ENCODE measurements at regions not wholly inside any gene's neighbourhood (a gene's known extent, or its start where the extent isn't known, plus 50 kb on each side); places are given as distances from the start of the nearest gene placed in this dataset.

DNA sequence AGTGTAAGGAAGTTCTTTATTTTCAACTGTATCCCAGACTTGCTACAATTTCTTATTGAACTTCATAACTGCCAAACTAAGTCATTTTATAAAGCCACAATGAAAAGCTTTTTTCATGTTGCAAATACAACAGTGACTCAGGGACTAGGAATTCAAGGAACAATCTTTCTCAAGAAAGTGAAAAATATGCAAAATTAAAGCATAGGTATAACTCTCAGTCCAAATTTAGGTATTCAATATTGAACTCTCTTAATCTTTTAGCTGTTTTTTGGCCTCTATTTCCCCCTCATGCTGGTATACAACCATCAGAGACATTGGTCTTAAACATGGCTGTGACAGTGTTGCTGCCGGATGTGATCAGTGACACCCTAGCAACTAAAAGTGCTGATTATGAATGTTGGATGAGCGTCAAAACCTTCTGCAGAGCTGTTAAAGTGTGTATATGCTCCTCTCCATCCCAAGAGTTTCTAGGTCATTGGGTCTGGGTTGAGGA is 476.9 kb downstream of the ZNF385D start:
- TF ChIP-seq RARB (CRISPR knock-in tag; IDR thresholded peaks at IDR 0.05) = no peak
- TF ChIP-seq TOX (CRISPR knock-in tag; IDR thresholded peaks at IDR 0.05; ENCODE audit: borderline replicate concordance) = no peak
- TF ChIP-seq ZFP30 (CRISPR knock-in tag; IDR thresholded peaks at IDR 0.05) = no peak
- TF ChIP-seq TCF4 (CRISPR knock-in tag; IDR thresholded peaks at IDR 0.05; ENCODE audit: borderline replicate concordance) = no peak
- no peak for TF ChIP-seq CSDC2 (CRISPR knock-in tag; IDR thresholded peaks at IDR 0.05)
- TF ChIP-seq ZFP3 (CRISPR knock-in tag; IDR thresholded peaks at IDR 0.05) = no peak
- TF ChIP-seq, protein P1, sequence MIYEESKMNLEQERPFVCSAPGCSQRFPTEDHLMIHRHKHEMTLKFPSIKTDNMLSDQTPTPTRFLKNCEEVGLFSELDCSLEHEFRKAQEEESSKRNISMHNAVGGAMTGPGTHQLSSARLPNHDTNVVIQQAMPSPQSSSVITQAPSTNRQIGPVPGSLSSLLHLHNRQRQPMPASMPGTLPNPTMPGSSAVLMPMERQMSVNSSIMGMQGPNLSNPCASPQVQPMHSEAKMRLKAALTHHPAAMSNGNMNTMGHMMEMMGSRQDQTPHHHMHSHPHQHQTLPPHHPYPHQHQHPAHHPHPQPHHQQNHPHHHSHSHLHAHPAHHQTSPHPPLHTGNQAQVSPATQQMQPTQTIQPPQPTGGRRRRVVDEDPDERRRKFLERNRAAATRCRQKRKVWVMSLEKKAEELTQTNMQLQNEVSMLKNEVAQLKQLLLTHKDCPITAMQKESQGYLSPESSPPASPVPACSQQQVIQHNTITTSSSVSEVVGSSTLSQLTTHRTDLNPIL (CRISPR knock-in tag; IDR thresholded peaks at IDR 0.05; ENCODE audit: low read depth) = no peak
- TF ChIP-seq ARNTL (CRISPR knock-in tag; IDR thresholded peaks at IDR 0.05; ENCODE audit: borderline replicate concordance, low read depth) = no peak

Data from SK-N-SH treated with all-trans-retinoic acid at 6 μM for 48 hours (cell line).